NB4 (cell line): ENCODE measurements at regions not wholly inside any gene's neighbourhood (a gene's known extent, or its start where the extent isn't known, plus 50 kb on each side); places are given as distances from the start of the nearest gene placed in this dataset.
"Not testable (repeated sequence)": the region's sequence is repeated elsewhere in the genome, so short reads cannot be mapped to it uniquely, and the experiment has no call there.

ENCODE experiments used
- DNase-seq: peaks from one replicate; pipeline ENCODE4 v3.0.0; 2010; ENCODE audit warnings: low read depth
- H3K4me3 ChIP-seq: one replicate; pipeline ENCODE4 v1.5.1; 2011; ENCODE audit warnings: mild to moderate bottlenecking, low read depth, low read length, moderate library complexity
- CTCF ChIP-seq: IDR thresholded peaks from one replicate; pipeline ENCODE4 v1.5.1; 2012; ENCODE audit warnings: low read depth, low read length
- MYC ChIP-seq: IDR thresholded peaks from 2 replicates; pipeline ENCODE4 v1.6.1; 2011; ENCODE audit warnings: low read depth, low read length
- POLR2A ChIP-seq: IDR thresholded peaks from 2 replicates; pipeline ENCODE4 v1.6.1; 2011; ENCODE audit warnings: mild to moderate bottlenecking; ENCODE audit not compliant: insufficient read length; ENCODE audit errors: extremely low read depth
- TF ChIP-seq, protein P1 (sequence below): IDR thresholded peaks from 2 replicates; pipeline ENCODE4 v1.6.1; 2011; ENCODE audit warnings: low read depth, low read length

DNA sequence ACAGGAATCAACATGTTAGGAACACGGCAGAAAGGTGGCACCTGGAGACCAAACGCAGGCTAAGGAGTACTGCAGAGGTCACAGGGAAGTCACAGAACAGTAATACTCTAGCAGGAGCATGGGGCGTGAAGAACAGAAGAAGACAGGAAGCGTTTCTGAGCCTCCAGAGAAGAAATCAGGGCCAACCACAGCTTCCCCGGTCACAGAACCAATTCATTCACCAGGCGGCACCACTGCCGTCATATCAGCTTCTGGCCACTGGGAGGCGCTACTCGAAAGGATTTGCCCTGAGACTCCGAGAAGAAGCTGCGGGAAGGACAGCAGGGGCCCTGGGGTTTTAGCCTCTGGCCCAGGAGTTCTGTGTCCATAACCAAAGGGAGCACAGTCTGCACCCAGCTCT is 78.0 kb upstream of the DRD5 start:
- H3K4me3 ChIP-seq = no peak overlapping the region
- peak; percentile 80 for DNase-seq
- no peak for TF ChIP-seq MYC
- TF ChIP-seq CTCF = peak; percentile 86

DNA sequence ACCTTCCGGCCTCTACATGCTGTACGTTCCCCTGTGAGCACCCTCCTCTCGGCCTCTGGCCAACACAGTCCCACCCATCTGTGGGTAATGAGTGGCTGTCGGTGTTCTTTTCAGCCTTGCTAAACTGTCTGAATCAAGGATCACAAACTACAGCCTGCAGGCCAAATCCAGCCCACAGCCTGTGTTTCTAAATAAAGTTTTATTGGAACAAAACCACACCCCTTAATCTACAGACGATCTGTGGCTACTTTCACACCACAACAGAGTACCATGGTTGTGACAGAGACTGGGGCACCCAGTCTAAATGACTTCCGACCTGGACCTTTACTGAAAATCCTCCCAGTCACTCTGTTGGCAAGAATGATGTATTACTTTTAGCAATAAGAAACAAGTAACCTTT is 77.3 kb upstream of the DRD5 start:
- not testable (repeated sequence) for DNase-seq, H3K4me3 ChIP-seq

GRCh38 chr4:9704551-9705332 is 76.7 kb upstream of the DRD5 start:
- H3K4me3 ChIP-seq = no peak overlapping the region

DNA sequence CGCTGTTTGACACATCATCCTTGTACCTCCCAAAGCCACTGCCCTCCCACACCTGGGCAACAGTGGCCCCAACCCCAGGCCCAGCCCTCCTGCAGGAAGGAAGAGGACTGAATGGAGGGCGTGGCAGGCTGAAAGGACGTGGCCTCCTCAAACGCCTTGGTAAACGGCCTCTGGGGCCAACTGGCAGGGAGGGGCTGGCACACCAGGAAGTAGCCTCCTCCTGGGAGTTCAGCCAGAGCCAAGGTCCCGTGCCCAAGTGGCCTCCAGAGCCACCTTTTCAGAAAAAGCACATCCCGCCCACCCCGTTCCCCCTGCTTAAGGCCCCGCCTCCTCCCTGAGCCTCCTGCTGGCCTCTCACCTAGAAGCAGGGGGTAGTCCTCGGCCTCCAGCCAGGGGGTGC is 74.2 kb upstream of the DRD5 start:
- DNase-seq = peak; percentile 57
- H3K4me3 ChIP-seq = not testable (repeated sequence)

More at GRCh38 chr4:9704551-9705332, 76.7 kb upstream of the DRD5 start:
- DNase-seq = peak; percentile 32
- TF ChIP-seq CTCF (no peak), MYC (no peak), POLR2A (no peak)
- TF ChIP-seq, protein P1, sequence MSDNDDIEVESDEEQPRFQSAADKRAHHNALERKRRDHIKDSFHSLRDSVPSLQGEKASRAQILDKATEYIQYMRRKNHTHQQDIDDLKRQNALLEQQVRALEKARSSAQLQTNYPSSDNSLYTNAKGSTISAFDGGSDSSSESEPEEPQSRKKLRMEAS = no peak

DNA sequence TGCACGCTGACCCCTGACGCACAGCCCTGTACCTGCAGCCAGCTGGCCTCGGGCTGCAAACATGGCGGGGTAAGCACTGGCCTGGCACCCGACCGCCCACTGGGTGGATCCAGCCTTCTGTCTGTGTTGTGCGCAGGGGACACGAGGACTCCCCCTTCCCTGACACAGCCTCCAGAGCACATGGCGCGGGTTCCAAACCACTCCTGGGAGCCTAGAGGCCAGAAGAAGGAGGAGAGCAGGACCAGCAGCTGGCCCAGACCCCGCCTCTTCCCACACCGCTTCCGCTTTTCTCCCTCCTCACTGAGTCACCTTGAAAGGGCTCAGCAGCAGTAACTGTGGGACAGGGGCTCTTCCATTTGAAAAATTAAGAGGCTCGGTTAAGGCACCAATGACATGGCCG is 73.5 kb upstream of the DRD5 start:
- H3K4me3 ChIP-seq = not testable (repeated sequence)
- DNase-seq = peak; percentile 77

GRCh38 chr4:9709724-9710123 is 71.7 kb upstream of the DRD5 start:
- no peak for TF ChIP-seq CTCF
- no peak for TF ChIP-seq POLR2A
- no peak for TF ChIP-seq MYC
- TF ChIP-seq, protein P1 = no peak
- no peak for DNase-seq
- no peak overlapping the region for H3K4me3 ChIP-seq

DNA sequence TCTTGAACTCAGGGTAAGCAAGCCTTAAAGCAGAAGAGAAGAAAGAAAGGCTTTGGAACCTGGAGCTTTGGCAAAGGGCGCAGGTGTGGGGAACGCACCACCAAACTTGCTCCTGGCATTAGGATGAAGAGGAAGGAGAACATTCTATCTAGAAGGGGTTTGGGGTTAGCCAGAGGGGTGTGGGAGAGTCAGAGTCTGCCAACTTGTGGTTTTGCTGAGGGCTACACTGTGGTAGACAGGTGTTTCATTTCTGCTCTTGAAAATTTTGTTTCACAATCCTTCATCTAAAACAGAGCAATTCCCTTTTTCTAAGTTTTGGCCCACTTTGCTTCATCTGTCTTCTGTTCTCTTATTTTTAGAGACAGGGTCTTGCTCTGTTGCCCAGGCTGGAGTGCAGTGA is 66.2 kb upstream of the DRD5 start:
- DNase-seq = not testable (repeated sequence)

GRCh38 chr4:9716093-9716492 is 65.3 kb upstream of the DRD5 start:
- no peak overlapping the region for H3K4me3 ChIP-seq
- no peak for DNase-seq
- TF ChIP-seq, protein P1 = no peak
- TF ChIP-seq POLR2A (no peak), CTCF (no peak), MYC (no peak)

More for the DNA sequence above, 66.2 kb upstream of the DRD5 start:
- H3K4me3 ChIP-seq = not testable (repeated sequence)

- DNase-seq, H3K4me3 ChIP-seq: not testable (repeated sequence)
These were observed 63.0 kb upstream of the DRD5 start for GRCh38 chr4:9718246-9718939.

DNA sequence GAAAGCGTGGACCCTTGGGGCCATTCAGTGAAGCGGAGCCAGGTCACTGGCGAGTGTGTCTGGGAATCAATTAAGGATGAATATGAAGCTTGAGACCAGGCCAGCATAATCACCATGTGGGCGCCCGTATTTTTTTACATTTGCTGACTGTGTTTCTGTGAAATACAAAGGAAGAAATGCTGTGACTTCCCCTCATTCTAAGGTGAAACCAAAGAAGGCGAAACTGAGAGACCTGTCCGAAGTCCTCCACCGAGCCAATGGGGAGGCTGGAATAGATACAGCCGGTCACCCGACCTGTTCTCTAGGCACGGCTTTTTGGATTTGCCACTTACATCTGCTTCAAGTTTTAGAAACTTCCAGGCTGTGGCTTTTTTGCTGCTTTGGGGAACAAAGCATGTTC is 59.3 kb upstream of the DRD5 start:
- not testable (repeated sequence) for H3K4me3 ChIP-seq, DNase-seq
